M059J (cell line): ENCODE measurements at regions not wholly inside any gene's neighbourhood (a gene's known extent, or its start where the extent isn't known, plus 50 kb on each side); places are given as distances from the start of the nearest gene placed in this dataset.

ENCODE experiments used
- DNase-seq: peaks from one replicate; pipeline ENCODE4 v3.0.0-alpha.2; 2012; ENCODE audit warnings: low read depth

GRCh38 chr1:199959033-199959774 is 68.3 kb upstream of the NR5A2 start:
- DNase-seq, result no peak

DNA sequence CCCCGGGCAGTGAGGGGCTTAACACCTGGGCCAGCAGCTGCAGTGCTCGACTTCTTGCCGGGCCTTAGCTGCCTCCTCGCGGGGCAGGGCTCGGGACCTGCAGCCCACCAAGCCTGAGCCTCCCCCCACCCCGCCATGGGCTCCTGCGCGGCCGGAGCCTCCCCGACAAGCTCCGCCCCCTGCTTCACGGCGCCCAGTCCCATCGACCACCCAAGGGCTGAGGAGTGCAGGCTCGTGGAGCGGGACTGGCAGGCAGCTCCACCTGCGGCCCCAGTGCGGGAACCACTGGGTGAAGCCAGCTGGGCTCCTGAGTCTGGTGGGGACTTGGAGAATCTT is 67.8 kb upstream of the NR5A2 start:
- no peak for DNase-seq

DNA sequence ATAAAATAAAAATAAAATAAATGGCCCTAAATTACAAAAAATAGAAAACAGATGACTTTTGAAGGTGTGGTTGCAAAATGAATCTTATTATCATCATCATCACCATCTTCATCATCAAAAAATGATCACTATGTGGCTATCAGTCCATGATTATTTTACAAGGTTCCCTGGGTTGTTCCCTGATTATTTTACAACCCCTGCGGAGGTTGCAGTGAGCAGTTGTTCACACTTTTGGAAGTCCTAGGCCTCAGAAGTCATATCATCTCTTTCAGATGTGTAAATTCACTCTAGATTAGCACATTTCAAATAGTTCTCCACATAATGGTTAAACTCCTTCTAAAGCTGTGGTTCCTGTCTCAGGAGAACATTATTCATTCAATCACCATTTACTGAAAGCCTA is 57.4 kb upstream of the NR5A2 start:
- no peak for DNase-seq

- no peak for DNase-seq
Measured at GRCh38 chr1:199976496-199977144, 50.9 kb upstream of the NR5A2 start.
